ENCODE measurements at regions not wholly inside any gene's neighbourhood (a gene's known extent, or its start where the extent isn't known, plus 50 kb on each side); places are given as distances from the start of the nearest gene placed in this dataset.
"Not testable (repeated sequence)": the region's sequence is repeated elsewhere in the genome, so short reads cannot be mapped to it uniquely, and the experiment has no call there.

DNA sequence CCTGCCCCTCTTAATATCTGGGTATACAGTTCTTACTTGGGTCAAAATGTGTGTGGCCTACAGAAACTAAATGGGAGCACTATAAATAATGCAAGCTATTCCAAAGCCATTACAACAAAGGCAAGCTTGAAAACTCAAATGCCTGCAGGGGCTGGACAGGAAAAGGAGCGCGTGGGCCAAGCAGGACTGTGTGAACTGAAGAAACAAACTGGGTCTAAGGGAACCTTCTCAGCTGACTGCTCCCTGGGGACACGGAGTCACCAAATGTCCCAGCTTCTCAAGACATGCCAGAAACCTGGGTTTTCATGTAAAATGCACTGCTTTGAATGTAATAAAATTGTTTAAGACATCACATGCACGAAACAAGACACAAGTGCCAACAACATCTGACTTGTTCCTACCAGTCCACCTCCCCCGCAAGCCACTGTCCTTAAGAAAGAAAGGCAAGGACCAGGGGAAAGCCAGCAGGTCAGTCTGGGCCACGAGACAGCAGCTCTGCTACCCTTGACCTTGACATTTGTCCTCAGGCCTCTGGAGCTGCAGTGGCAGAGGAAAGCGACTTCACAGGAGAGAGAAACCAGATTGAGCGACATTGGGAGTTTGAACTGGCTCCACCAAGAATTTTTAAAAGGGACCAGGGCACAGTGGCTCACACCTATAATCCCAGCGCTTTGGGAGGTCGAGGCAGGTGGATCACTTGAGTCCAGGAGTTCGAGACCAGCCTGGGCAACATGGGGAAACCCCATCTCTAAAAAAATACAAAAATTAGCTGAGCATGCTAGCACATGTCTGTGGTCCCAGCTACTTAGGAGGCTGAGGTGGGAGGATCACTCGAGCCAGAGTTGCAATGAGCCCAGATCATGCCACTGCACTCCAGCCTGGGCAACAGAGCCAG, 89.7 kb upstream of the SH3BP4 start:
- DNase-seq, result no peak

- DNase-seq, result not testable (repeated sequence)
Measured at GRCh38 chr2:234859330-234859872, 92.4 kb upstream of the SH3BP4 start.

GRCh38 chr2:234858790-234859329, 93.0 kb upstream of the SH3BP4 start:
- DNase-seq, result no peak

DNA sequence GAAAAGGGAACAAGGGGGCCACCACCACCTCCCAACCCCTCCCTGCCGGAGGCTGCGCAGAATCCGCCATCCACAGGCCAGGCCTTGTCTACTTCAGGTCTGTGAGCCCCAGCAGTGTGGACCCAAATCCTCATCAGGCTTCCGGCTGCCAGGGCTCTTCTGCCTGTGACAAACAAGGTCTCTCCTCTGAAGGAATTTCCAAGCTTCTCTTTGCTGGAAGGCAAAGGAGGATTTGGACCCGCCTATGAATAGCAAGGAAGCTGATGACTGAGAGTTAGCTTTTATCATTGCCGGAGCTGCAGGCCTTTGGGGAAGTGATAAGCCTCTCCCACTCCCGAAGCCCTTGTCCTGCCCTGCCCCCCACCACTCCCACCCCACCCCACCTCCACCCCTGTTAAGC, 93.7 kb upstream of the SH3BP4 start:
- no peak for DNase-seq

GRCh38 chr2:234853729-234854128, 98.1 kb upstream of the SH3BP4 start:
- DNase-seq, result no peak

DNA sequence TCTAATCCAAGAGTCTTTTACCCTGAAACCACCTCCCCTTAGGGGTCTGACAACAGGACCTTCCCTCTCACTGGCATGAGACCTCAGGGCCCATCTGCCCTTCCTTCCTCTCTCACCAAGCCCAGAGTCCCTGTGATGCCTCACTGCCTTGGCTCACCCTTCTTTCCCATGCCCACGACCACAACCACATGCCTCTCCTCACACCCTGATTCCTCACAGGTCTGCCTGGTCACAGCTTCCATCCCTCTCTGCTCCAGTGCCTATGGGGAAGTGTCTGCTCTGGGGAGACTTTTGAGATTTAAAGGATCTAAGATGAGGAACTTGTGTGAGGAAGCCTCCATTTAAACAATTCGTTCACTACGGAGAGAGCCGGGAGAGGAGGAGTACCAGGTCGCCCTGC, 98.9 kb upstream of the SH3BP4 start:
- DNase-seq, result no peak

- no peak for DNase-seq
Measured at GRCh38 chr2:234852035-234852434, 99.8 kb upstream of the SH3BP4 start.

GRCh38 chr2:234851451-234851850, 100.4 kb upstream of the SH3BP4 start:
- DNase-seq, result no peak

GRCh38 chr2:234850818-234851217, 101.0 kb upstream of the SH3BP4 start:
- DNase-seq, result no peak

GRCh38 chr2:234849678-234850077, 102.1 kb upstream of the SH3BP4 start:
- no peak for DNase-seq

- no peak for DNase-seq
Measured at GRCh38 chr2:234848578-234848977, 103.2 kb upstream of the SH3BP4 start.

GRCh38 chr2:234847639-234848038, 104.2 kb upstream of the SH3BP4 start:
- no peak for DNase-seq

- no peak for DNase-seq
Measured at GRCh38 chr2:234847364-234847635, 104.5 kb upstream of the SH3BP4 start.

DNA sequence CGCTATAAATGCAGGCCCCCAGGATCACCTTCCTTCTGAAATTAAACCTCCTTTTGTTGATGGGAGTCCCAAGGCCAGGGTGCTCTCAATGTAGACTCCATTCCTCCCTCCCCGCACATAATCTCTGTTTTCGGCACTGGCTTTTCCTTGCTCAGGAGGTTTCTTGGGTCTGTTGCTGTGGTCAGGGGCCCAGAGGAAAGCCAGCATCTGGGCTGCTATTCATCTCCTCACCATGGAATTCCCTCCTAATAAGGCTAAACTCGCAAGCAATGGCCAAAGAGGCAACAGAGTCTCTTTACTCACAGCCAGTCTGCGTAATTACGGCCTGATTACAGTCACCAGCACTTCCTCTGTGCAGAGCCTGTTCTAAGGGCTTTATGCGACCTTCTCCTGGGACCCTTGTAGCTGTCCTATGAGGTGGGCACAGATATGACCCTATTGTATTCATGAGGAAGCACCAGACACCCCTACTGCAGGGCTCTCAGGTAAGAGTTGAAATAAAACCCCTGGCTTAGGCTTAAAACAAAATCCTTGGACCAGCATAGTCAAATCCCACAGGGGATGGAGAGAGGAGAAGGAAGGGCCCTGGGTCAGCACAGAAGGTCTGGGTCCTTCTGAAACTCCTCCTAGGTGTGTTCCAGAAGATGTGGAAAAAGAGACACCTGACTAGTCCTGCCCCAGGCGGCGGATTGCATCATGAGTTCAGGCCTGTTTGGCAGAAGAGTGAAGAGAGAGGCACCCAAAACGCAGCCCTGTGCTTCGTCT, 105.0 kb upstream of the SH3BP4 start:
- no peak for DNase-seq

- DNase-seq, result no peak
Measured at GRCh38 chr2:234845602-234846590, 105.9 kb upstream of the SH3BP4 start.

DNA sequence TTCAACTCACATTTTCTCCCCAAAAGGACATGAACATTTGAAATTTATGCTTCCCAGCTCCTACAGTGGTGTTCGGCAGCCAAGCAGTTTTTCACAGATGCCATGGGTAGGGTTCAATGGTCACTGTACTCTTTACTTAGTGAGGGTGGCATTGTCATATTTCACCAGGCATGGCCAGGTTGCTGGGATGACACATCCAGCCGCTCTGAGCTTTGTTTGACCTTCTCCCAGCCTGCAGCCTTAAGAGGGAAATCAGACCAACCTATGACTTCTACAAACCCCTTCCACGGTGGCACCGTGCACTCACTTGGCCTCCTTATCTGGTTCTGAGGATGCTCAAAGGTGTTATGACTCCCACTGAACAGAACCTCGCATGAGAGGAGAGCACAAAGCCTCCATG, 108.4 kb upstream of the SH3BP4 start:
- no peak for DNase-seq

GRCh38 chr2:234842753-234843152, 109.1 kb upstream of the SH3BP4 start:
- DNase-seq, result no peak

DNA sequence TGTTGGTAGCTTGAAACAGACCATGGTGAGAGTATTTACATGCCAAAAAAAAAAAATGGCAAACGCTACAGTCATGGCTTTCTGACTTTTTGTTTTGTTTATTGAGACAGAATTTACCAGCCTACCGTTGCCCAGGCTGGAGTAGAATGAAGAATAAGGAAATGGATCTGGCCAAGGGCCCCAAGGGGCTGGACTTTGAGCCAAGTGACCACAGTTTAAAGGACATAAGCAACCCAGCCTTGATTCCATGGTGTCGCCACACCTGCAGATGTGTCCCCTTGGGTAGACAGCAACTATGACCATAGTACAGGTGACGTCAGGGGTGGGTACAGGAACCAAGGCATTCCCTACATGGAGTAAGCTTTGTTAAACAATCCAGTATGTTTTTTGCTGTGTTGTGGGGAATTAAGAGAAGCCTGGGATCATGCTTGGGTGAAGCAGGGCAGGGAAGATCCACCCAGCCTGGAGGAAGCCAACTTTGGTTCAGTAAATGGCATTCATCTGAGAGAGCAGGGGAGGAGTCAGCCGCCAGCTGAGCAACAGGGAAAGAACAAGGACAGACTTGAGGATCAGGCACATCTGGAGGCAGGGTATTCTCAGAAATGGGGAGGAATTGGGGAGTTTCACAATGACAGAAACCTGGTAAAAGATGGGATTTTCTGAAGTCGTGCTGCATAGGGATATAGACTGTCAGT, 110.3 kb upstream of the SH3BP4 start:
- DNase-seq, result no peak

- DNase-seq, result no peak
Measured at GRCh38 chr2:234840336-234840735, 111.5 kb upstream of the SH3BP4 start.

DNA sequence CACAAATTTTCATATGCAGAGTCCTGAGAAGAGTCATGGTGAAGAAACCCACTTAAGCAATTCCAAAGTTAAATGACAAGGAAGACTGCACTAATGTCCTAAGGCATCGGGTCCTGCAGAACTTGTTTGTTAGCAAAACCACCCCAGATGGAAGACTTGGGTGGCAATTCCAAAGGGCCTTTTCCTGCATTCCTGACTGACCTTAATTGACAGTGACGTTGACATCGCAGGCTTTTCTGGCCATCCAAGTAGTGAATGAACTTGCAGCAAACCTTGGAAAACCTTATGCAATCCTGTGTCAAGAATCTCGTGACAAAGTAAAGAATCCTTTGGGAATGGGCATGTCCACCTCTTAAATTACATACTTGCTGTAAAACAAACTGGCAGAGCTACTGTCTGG, 112.5 kb upstream of the SH3BP4 start:
- DNase-seq, result no peak

DNA sequence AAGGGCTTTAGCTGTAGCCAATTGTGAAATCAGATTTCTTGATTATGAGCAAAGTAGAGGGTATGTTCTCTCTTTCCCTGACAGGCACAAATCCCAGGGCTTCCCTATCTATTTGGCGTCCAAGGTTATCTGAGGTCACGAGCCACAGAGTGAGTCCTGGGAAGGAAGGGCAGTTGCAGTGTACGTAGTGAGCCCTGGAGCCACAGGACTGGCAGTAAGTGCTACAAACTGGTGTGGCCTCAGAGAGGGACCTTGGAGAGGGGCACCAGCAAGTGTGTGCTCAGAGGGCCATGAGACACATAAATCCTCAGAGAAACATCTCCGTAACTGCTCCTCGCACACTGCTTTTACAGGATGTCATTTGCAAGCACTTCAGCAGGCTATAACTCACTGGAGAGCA, 115.5 kb upstream of the SH3BP4 start:
- no peak for DNase-seq

GRCh38 chr2:234835738-234836137, 116.1 kb upstream of the SH3BP4 start:
- DNase-seq, result no peak
